ENCODE measurements at regions not wholly inside any gene's neighbourhood (a gene's known extent, or its start where the extent isn't known, plus 50 kb on each side); places are given as distances from the start of the nearest gene placed in this dataset.

GRCh38 chr7:70884440-70884764 lies 247.5 kb upstream of the GALNT17 start:
- TF ChIP-seq, protein P1, sequence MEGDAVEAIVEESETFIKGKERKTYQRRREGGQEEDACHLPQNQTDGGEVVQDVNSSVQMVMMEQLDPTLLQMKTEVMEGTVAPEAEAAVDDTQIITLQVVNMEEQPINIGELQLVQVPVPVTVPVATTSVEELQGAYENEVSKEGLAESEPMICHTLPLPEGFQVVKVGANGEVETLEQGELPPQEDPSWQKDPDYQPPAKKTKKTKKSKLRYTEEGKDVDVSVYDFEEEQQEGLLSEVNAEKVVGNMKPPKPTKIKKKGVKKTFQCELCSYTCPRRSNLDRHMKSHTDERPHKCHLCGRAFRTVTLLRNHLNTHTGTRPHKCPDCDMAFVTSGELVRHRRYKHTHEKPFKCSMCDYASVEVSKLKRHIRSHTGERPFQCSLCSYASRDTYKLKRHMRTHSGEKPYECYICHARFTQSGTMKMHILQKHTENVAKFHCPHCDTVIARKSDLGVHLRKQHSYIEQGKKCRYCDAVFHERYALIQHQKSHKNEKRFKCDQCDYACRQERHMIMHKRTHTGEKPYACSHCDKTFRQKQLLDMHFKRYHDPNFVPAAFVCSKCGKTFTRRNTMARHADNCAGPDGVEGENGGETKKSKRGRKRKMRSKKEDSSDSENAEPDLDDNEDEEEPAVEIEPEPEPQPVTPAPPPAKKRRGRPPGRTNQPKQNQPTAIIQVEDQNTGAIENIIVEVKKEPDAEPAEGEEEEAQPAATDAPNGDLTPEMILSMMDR (IDR thresholded peaks at IDR 0.05; ENCODE audit: low read length), result no peak
- TF ChIP-seq EZH2phosphoT487 (IDR thresholded peaks at IDR 0.05; ENCODE audit: low read length), result no peak

Data from MM.1S (cell line).